ENCODE measurements at regions not wholly inside any gene's neighbourhood (a gene's known extent, or its start where the extent isn't known, plus 50 kb on each side); places are given as distances from the start of the nearest gene placed in this dataset.
"Not testable (repeated sequence)": the region's sequence is repeated elsewhere in the genome, so short reads cannot be mapped to it uniquely, and the experiment has no call there.

GRCh38 chr6:140785926-140786325 lies 1346.8 kb upstream of the GJE1 start:
- no peak for DNase-seq

GRCh38 chr6:140784573-140784972 lies 1348.2 kb upstream of the GJE1 start:
- DNase-seq: no peak

GRCh38 chr6:140783504-140783903 lies 1349.2 kb upstream of the GJE1 start:
- DNase-seq: not testable (repeated sequence)

GRCh38 chr6:140782941-140783340 lies 1349.8 kb upstream of the GJE1 start:
- no peak for DNase-seq

GRCh38 chr6:140779991-140780596 lies 1352.6 kb upstream of the GJE1 start:
- DNase-seq: no peak

GRCh38 chr6:140779341-140779740 lies 1353.4 kb upstream of the GJE1 start:
- no peak for DNase-seq

GRCh38 chr6:140777780-140778179 lies 1354.9 kb upstream of the GJE1 start:
- no peak for DNase-seq

GRCh38 chr6:140775061-140775460 lies 1357.7 kb upstream of the GJE1 start:
- no peak for DNase-seq

GRCh38 chr6:140774080-140774505 lies 1358.6 kb upstream of the GJE1 start:
- peak; percentile 83 for DNase-seq

- no peak for DNase-seq
Observed at GRCh38 chr6:140773276-140773675, 1359.4 kb upstream of the GJE1 start.

GRCh38 chr6:140772576-140772975 lies 1360.1 kb upstream of the GJE1 start:
- DNase-seq: no peak

GRCh38 chr6:140768133-140768532 lies 1364.6 kb upstream of the GJE1 start:
- no peak for DNase-seq

- DNase-seq: no peak
Observed at GRCh38 chr6:140766999-140767398, 1365.7 kb upstream of the GJE1 start.

GRCh38 chr6:140758169-140758877 lies 1374.4 kb upstream of the GJE1 start:
- DNase-seq: peak; percentile 43

- no peak for DNase-seq
Observed at GRCh38 chr6:140752234-140752633, 1377.8 kb upstream of the CITED2 start.

- DNase-seq: peak; percentile 8
Observed at GRCh38 chr6:140747114-140747513, 1372.7 kb upstream of the CITED2 start.

GRCh38 chr6:140744659-140745320 lies 1370.3 kb upstream of the CITED2 start:
- peak; percentile 26 for DNase-seq

GRCh38 chr6:140736231-140736630 lies 1361.8 kb upstream of the CITED2 start:
- DNase-seq: no peak

GRCh38 chr6:140732991-140733390 lies 1358.5 kb upstream of the CITED2 start:
- no peak for DNase-seq

GRCh38 chr6:140732155-140732554 lies 1357.7 kb upstream of the CITED2 start:
- no peak for DNase-seq

GRCh38 chr6:140731741-140732140 lies 1357.3 kb upstream of the CITED2 start:
- no peak for DNase-seq

- DNase-seq: no peak
Observed at GRCh38 chr6:140729521-140729920, 1355.1 kb upstream of the CITED2 start.

GRCh38 chr6:140718021-140718420 lies 1343.6 kb upstream of the CITED2 start:
- DNase-seq: no peak

- DNase-seq: no peak
Observed at GRCh38 chr6:140713495-140713894, 1339.0 kb upstream of the CITED2 start.

Measured in OCI-M1 (cell line).